ENCODE measurements at regions not wholly inside any gene's neighbourhood (a gene's known extent, or its start where the extent isn't known, plus 50 kb on each side); places are given as distances from the start of the nearest gene placed in this dataset.

DNA sequence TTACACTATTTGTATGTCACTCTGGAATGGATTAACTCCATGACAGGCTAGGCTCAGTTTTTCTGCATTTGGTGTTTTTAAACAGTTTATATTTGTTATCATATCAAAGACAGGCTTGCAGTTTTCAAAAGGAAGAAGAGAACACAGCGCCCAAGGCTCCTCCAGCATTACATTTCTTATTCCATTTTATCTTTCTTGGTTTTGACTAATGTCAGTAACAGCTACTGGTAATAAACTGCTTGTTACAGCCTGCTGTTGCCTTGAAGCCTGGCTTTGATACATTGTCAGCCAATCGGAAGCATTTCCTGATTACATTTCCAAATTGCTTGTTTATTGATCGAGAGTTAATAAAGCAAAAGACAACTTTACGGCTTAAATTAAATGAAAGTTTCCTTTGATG is 166.0 kb upstream of the MDFIC start:
- no peak for DNase-seq

- no peak for DNase-seq
Observed at GRCh38 chr7:114758661-114759227, 163.2 kb upstream of the MDFIC start.

- DNase-seq: no peak
Observed at GRCh38 chr7:114759347-114760062, 162.4 kb upstream of the MDFIC start.

DNA sequence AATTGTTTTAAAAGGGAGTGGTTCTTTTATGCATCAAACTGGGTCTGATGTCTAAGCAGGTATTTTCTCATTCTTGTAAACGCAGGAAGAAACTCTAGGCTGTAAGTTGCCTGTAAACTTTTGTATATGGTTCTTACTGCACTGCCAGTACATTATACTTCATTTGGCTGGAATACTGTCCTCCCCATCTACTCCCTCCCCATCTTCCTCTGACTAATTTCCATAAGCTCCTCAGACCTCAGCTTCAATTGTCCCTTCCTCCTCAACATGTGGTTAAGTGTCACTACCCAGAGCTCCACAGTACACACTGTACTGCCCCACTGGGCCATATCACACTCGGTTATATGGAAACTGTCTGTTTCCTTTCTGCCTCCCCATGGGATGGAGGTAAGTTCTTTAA is 161.4 kb upstream of the MDFIC start:
- DNase-seq: no peak

DNA sequence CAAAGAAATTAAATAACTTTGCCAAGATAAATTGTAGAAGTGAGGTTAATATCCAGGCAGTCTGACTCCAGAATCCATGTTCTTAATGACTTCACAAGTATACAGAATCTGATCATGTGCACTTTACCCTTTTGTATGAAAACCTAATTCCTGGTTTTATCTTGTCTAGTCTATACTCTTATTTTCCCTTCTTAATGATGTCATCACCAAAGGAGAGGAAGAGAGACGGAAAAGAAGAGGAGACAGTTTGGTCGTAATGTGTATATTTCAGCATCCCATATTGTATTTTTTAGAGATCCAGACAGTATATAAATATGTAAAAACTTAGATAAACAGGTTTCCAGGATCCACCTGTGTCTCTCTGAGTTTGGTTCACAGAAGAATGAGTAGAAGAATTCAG is 159.9 kb upstream of the MDFIC start:
- no peak for DNase-seq

- DNase-seq: no peak
Observed at GRCh38 chr7:114765331-114766040, 156.4 kb upstream of the MDFIC start.

GRCh38 chr7:114766041-114766356 is 155.9 kb upstream of the MDFIC start:
- DNase-seq: no peak

GRCh38 chr7:114777288-114777687 is 144.6 kb upstream of the MDFIC start:
- DNase-seq: no peak

DNA sequence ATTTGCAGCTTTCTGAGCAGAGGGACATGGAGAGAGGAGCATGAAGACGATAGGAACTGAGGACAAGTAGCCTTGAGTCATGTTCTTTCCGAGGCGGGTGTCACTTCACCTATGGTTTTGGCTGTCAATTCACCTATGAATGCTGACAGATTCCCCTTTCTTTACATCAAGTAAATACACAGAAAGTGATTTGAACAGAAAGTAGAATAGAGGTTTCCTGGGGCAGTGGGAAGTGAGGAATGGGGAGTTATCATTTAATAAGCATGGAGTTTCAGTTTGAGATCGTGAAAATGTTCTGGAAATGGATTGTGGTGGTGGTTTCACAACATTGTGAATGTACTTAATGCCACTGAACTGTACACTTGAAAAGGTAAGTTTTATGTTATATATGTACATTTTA is 138.4 kb upstream of the MDFIC start:
- peak; percentile 16 for DNase-seq

GRCh38 chr7:114784177-114784576 is 137.7 kb upstream of the MDFIC start:
- no peak for DNase-seq

GRCh38 chr7:114784746-114785145 is 137.1 kb upstream of the MDFIC start:
- no peak for DNase-seq

GRCh38 chr7:114785496-114785895 is 136.4 kb upstream of the MDFIC start:
- DNase-seq: no peak

- DNase-seq: peak; percentile 16
Observed at GRCh38 chr7:114786455-114786854, 135.4 kb upstream of the MDFIC start.

DNA sequence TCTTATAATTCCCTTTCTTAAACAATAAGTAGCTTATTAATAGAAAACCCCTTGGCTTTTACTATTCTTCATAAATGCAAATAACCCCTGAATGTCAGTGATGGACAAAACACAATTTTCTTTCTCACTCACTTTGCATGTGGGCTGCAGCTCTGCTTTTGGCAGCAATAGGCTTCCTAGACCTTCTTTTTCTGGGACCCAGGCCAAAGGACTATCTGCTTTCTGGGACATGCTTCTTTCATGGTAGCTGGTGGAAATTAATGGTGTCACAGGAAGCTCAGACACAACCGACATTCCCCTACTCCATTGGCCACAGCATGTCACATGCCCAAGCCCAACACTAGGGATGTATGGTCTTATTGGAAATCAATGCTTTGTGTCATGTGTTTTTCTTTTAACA is 134.3 kb upstream of the MDFIC start:
- DNase-seq: no peak

GRCh38 chr7:114788706-114789105 is 133.2 kb upstream of the MDFIC start:
- no peak for DNase-seq

- DNase-seq: no peak
Observed at GRCh38 chr7:114789161-114789560, 132.7 kb upstream of the MDFIC start.

- DNase-seq: no peak
Observed at GRCh38 chr7:114789871-114790311, 132.0 kb upstream of the MDFIC start.

DNA sequence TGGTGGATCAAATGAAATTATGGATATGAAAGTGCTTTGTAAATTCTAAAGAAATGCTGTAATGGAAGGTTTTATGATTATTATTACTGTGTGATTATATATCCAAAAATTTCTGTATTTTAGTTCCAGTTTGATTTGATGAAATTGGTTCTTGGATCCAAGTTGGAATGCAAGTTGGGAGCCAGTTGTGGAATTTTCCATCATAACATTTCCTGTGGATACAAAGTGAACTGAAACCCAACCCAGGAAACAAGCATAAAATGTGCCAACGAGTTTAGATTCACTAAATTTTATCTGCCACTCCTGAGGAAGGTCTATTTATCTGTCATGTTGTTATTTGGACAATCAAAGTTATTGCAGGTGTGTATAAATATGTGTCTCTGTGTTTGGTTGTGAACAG is 131.4 kb upstream of the MDFIC start:
- no peak for DNase-seq

- DNase-seq: no peak
Observed at GRCh38 chr7:114791771-114792170, 130.1 kb upstream of the MDFIC start.

- DNase-seq: peak; percentile 41
Observed at GRCh38 chr7:114793155-114793845, 128.6 kb upstream of the MDFIC start.

- DNase-seq: no peak
Observed at GRCh38 chr7:114795475-114795874, 126.4 kb upstream of the MDFIC start.

GRCh38 chr7:114799628-114800028 is 122.3 kb upstream of the MDFIC start:
- peak; percentile 30 for DNase-seq

DNA sequence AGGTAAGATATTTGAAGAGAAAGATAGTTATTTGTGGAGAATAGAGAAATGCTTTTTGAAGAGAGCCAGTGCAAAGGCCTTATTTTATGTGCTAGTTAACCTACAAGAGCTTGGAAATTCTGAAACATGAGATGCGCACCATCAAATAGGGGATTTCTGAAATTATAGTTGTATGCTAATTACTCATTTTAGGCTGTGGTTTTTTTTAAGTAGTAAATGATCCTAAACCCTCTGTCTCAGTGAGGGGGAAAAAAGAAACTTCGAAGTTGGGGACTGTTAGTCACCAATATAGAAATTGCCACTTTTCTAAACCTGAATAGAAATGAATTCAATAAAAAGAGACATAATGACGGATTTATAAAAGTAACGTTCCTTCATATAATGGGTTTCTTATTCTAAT is 119.3 kb upstream of the MDFIC start:
- DNase-seq: no peak
